Calu3 (cell line): ENCODE measurements at regions not wholly inside any gene's neighbourhood (a gene's known extent, or its start where the extent isn't known, plus 50 kb on each side); places are given as distances from the start of the nearest gene placed in this dataset.

Source experiments
- BruUV-seq: library from RNA; stranded (reverse); fragments of 400-500 nt; replicated peaks from 2 replicates; lab custom pipeline; 2021; lab: Mats Ljungman, UMichigan
- CTCF ChIA-PET: fragments of 300-600 bp; sonication (Branson Sonifier 250); formaldehyde crosslinking; loops from one replicate; lab custom pipeline; 2022; ENCODE audit warnings: antibody characterized with exemption; lab: Charles Lee
- DNase-seq: peaks from one replicate; pipeline ENCODE4 v3.0.0; 2022
- H3K27ac Mint-ChIP-seq: one replicate; pipeline ENCODE4 v1.8.0; 2022; ENCODE audit warnings: mixed read lengths; ENCODE audit not compliant: unreplicated experiment
- H3K27me3 Mint-ChIP-seq: one replicate; pipeline ENCODE4 v1.8.0; 2022; ENCODE audit warnings: mixed read lengths; ENCODE audit not compliant: unreplicated experiment
- H3K36me3 Mint-ChIP-seq: one replicate; pipeline ENCODE4 v1.8.0; 2022; ENCODE audit warnings: mild to moderate bottlenecking, moderate library complexity, mixed read lengths; ENCODE audit not compliant: insufficient read depth, unreplicated experiment
- H3K4me1 Mint-ChIP-seq: one replicate; pipeline ENCODE4 v1.8.0; 2022; ENCODE audit warnings: mild to moderate bottlenecking, low read depth, mixed read lengths; ENCODE audit not compliant: unreplicated experiment
- H3K4me3 Mint-ChIP-seq: one replicate; pipeline ENCODE4 v1.8.0; 2022; ENCODE audit warnings: mild to moderate bottlenecking, low read depth, moderate library complexity, mixed read lengths; ENCODE audit not compliant: unreplicated experiment
- H3K9me3 Mint-ChIP-seq: one replicate; pipeline ENCODE4 v1.8.0; 2022; ENCODE audit warnings: low read depth, mixed read lengths; ENCODE audit not compliant: unreplicated experiment
- intact Hi-C: fragments of 100-400 bp; cut with micrococcal nuclease; formaldehyde crosslinking; loops from one replicate; pipeline ENCODE4 v1.10.0; 2022; ENCODE audit not compliant: unreplicated experiment
- TF ChIP-seq, protein P1 (sequence below): fragments of 200-600 bp; IDR thresholded peaks from one replicate; pipeline ENCODE4 v1.8.0; 2022; ENCODE audit warnings: antibody characterized with exemption; ENCODE audit not compliant: unreplicated experiment

DNA sequence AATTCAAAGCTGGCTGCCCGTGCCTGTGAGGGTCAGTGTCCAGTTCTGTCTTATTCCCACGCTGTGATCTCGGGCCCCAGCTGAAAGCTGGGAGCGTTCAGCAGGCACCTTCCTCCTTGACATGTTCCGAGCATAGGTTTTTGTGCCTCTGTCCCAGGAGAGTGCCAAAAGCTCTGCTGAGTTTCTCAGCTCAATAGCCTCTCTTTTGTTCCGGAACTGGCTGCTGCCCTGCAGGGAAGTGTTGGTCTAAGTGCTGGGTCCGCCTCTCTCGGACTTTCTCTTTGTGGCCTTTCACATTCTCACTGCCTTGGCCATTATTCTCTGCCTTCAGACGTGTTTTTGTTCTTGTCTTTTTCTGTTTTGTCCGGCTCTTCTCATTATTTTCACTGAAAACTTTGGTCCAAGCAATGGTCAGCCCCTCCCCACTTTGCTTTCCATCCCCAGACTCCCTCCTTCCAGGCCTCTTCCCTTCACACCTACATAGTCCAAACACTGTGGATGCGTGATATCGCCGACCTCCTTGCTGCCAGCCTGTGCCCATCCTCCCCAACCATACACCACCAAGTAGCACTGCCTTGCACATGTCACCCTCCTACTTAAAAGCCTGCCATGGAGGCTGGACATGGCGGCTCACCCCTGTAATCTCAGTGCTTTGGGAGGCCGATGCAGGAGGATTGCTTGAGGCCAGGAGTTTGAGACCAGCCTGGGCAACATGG is 233.8 kb downstream of the RHOU start:
- intact Hi-C loops, result no loop called here
- BruUV-seq, result no TSS peak
- H3K27ac Mint-ChIP-seq, result no peak overlapping the region
- no peaks in the 10 kb centered on the region for H3K36me3 Mint-ChIP-seq
- no peaks in the 10 kb centered on the region for H3K9me3 Mint-ChIP-seq
- DNase-seq, result no peak
- no peaks in the 10 kb centered on the region for H3K27me3 Mint-ChIP-seq
- no peak overlapping the region for H3K4me3 Mint-ChIP-seq
- TF ChIP-seq, protein P1, sequence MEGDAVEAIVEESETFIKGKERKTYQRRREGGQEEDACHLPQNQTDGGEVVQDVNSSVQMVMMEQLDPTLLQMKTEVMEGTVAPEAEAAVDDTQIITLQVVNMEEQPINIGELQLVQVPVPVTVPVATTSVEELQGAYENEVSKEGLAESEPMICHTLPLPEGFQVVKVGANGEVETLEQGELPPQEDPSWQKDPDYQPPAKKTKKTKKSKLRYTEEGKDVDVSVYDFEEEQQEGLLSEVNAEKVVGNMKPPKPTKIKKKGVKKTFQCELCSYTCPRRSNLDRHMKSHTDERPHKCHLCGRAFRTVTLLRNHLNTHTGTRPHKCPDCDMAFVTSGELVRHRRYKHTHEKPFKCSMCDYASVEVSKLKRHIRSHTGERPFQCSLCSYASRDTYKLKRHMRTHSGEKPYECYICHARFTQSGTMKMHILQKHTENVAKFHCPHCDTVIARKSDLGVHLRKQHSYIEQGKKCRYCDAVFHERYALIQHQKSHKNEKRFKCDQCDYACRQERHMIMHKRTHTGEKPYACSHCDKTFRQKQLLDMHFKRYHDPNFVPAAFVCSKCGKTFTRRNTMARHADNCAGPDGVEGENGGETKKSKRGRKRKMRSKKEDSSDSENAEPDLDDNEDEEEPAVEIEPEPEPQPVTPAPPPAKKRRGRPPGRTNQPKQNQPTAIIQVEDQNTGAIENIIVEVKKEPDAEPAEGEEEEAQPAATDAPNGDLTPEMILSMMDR, result no peak
- CTCF ChIA-PET, result interaction anchor here (0.7 kb wide), 1 partner anchor 71 kb away, joined by 5 read pairs; no protein-coding TSS in a partner anchor
- peaks cover 10% of the 10 kb centered on the region for H3K4me1 Mint-ChIP-seq

DNA sequence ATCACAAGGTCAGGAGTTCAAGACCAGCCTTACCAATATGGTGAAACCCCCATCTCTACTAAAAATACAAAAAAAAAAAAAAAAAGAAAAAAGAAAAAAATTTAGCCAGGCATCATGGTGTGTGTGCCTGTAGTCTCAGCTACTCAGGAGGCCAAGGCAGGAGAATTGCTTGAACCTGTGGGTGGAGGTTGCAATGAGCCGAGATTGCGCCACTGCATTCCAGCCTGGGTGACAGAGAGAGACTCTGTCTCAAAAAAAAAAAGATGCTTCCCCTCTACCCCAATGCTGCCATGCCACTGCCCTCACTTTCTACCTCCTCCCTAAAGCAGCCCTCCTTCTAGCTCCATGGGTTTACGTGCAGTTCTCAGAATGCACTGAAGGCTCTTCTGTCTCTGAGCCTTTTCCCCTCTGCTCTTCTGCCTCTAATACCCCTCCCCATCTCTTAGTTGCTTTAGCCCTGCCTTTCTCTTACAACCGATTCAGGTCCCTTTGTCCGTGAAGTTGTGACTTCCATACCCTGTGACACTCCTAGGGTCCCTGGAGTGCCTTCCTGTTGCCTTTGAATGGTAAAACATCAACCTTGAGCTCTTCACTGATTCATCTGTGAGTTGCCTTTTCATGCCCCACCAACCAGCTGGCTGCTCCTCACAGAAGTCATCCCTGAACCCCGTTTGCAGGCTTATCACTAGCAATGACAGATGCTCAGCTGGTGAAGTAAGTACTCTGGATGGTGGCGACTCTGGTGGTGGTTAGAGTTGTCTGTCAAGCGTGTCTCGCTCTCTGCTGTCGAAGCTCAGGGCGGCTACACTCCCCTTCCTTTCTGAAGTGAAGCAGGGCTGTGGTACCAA is 234.9 kb downstream of the RHOU start:
- H3K36me3 Mint-ChIP-seq, result no peaks in the 10 kb centered on the region
- CTCF ChIA-PET, result interaction anchor here (0.6 to 0.7 kb wide), 2 partner anchors 73 to 222 kb away, joined by 3 to 5 read pairs; no protein-coding TSS in a partner anchor
- H3K27me3 Mint-ChIP-seq, result no peaks in the 10 kb centered on the region
- intact Hi-C loops, result no loop called here
- no peaks in the 10 kb centered on the region for H3K4me1 Mint-ChIP-seq
- TF ChIP-seq, protein P1, result no peak
- no peaks in the 10 kb centered on the region for H3K9me3 Mint-ChIP-seq
- BruUV-seq, result no TSS peak
- H3K27ac Mint-ChIP-seq, result no peak overlapping the region
- H3K4me3 Mint-ChIP-seq, result no peak overlapping the region
- no peak for DNase-seq

DNA sequence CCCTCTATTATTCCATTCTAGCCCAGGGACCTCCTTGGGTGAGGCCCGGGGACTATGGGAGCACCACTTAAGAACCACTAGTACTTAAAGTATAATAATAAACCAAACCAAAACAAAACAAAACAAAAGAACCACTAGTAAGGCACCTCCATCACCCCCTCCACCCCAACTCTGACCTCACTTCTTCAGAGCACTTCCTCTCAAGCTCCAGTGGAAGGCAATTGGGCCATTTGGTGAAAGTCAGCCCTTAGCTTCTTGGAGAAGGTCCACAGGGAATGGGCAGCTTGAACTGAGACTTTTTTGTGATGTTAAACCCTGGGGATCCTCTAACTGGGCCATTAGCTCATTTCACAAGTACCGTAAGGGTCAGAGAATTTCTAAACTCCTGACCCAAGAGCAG is 237.3 kb downstream of the RHOU start:
- Mint-ChIP-seq H3K9me3 (no peaks in the 10 kb centered on the region), H3K27ac (no peak overlapping the region), H3K36me3 (no peaks in the 10 kb centered on the region), H3K4me3 (no peak overlapping the region), H3K4me1 (no peaks in the 10 kb centered on the region), H3K27me3 (peaks cover 7% of the 10 kb centered on the region)
- TF ChIP-seq, protein P1, result no peak
- CTCF ChIA-PET, result interaction anchor here (0.6 kb wide), 1 partner anchor 9 kb away, joined by 4 read pairs; no protein-coding TSS in a partner anchor
- intact Hi-C loops, result no loop called here
- no peak for DNase-seq
- BruUV-seq, result no TSS peak

DNA sequence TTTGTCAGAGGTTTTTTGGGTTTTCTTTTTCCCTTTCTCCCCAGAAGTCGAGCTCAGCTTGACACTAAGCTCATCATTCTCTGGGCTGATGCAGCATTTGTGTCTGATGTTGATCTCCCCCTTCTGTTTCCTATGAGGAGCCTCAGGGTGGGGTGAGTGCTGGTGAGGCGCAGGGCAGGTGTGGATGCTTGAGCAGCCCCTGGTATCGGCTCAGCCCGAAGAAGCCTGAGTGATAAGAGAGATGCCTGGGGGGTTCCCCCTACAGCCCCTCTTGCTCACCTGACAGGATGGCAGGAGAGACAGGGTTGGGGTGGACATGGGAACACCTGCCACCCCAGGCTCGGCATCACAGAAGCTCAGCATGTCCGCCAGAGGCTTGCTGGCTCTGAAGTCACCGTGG is 239.0 kb downstream of the RHOU start:
- H3K9me3 Mint-ChIP-seq, result no peaks in the 10 kb centered on the region
- H3K4me1 Mint-ChIP-seq, result no peaks in the 10 kb centered on the region
- CTCF ChIA-PET, result no interaction called here
- no peak overlapping the region for H3K27ac Mint-ChIP-seq
- H3K27me3 Mint-ChIP-seq, result peaks cover 15% of the 10 kb centered on the region
- intact Hi-C loops, result no loop called here
- TF ChIP-seq, protein P1, result no peak
- no peak for DNase-seq
- no peak overlapping the region for H3K4me3 Mint-ChIP-seq
- no TSS peak for BruUV-seq
- no peaks in the 10 kb centered on the region for H3K36me3 Mint-ChIP-seq
